HepG2 (cell line): ENCODE measurements at regions not wholly inside any gene's neighbourhood (a gene's known extent, or its start where the extent isn't known, plus 50 kb on each side); places are given as distances from the start of the nearest gene placed in this dataset.

Experiments used
- ATAC-seq: fragments of 200-7000 bp; cut with Tn5 transposase; 3 replicates; pipeline ENCODE4 v1.9.1; 2020; ENCODE audit warnings: mild to moderate bottlenecking, moderate library complexity
- BruUV-seq: library from RNA; stranded (reverse); fragments of 400-500 nt; replicated peaks from 2 replicates; lab custom pipeline; 2021; lab: Mats Ljungman, UMichigan
- CTCF ChIA-PET: fragments of 300-600 bp; formaldehyde crosslinking; extraction: SDS; loops from one replicate; lab custom pipeline; 2021; ENCODE audit warnings: low total read pairs, inconsistent platforms, low intra/inter-chr PET ratio; lab: Yijun Ruan, JAX
- POLR2A ChIA-PET: fragments of 350-600 bp; sonication (Branson Sonifier 250); formaldehyde crosslinking; loops from one replicate; lab custom pipeline; 2020; ENCODE audit warnings: antibody characterized with exemption, inconsistent platforms; lab: Yijun Ruan, JAX
- DNase-seq: peaks from one replicate; pipeline ENCODE4 v3.0.0-alpha.2; 2015; ENCODE audit warnings: low spot score
- FAIRE-seq: peaks from 3 replicates; lab custom pipeline; 2011; peaks lifted over from hg19 to GRCh38; lab: Jason Lieb, UNC
- H2AFZ ChIP-seq: one replicate; pipeline ENCODE4 v1.6.1; 2011; ENCODE audit warnings: low read length, inconsistent platforms
- H3K27ac ChIP-seq: fragments of 300-600 bp; 3 replicates; pipeline ENCODE4 v1.8.0; 2011; ENCODE audit warnings: mixed run types, mild to moderate bottlenecking, mixed read lengths, low read length, inconsistent platforms; ENCODE audit not compliant: insufficient read depth; ENCODE audit errors: extremely low read length
- H3K27me3 ChIP-seq, 2 experiments: fragments of 200-600 bp in 1 of 2; 2 replicates in 1 of 2; 3 replicates in 1 of 2; pipeline versions ENCODE4 v1.6.0 to v1.8.0; 2011; ENCODE audit warnings: low read length in 2 of 2, mild to moderate bottlenecking in 2 of 2, moderate library complexity in 2 of 2, inconsistent platforms in 1 of 2; ENCODE audit not compliant: insufficient read depth in 2 of 2, control insufficient read depth in 1 of 2
- H3K36me3 ChIP-seq, 2 experiments: fragments of 200-600 bp in 1 of 2; replicated peaks in 1 of 2; 2 replicates in 1 of 2; 3 replicates in 1 of 2; pipeline versions ENCODE4 v1.5.1 to v1.8.0; 2011; ENCODE audit warnings: low read length in 2 of 2, inconsistent platforms in 1 of 2; ENCODE audit not compliant: insufficient read depth in 2 of 2, control insufficient read depth in 1 of 2
- H3K4me1 ChIP-seq: 2 replicates; pipeline ENCODE4 v1.5.1; 2012; ENCODE audit warnings: low read length, inconsistent platforms; ENCODE audit not compliant: insufficient read depth
- H3K4me2 ChIP-seq: 2 replicates; pipeline ENCODE4 v1.6.0; 2011; ENCODE audit warnings: low read depth, low read length, inconsistent platforms
- H3K4me3 ChIP-seq, 3 experiments: fragments of 200-600 bp in 1 of 3; sonication (generic), shearing (Covaris generic) in 1 of 3; replicated peaks in 1 of 3; 2 replicates each; pipeline ENCODE4 v1.5.1; 2011 to 2016; ENCODE audit warnings: low read length in 3 of 3, inconsistent platforms in 2 of 3, low read depth in 2 of 3, mild to moderate bottlenecking in 2 of 3, control low read depth in 1 of 3, mixed read lengths in 1 of 3; ENCODE audit not compliant: insufficient read depth in 1 of 3
- H3K79me2 ChIP-seq: one replicate; pipeline ENCODE4 v1.6.1; 2011; ENCODE audit warnings: low read length, inconsistent platforms; ENCODE audit not compliant: insufficient read depth
- H3K9ac ChIP-seq: 2 replicates; pipeline ENCODE4 v1.6.0; 2011; ENCODE audit warnings: mild to moderate bottlenecking, low read depth, low read length, inconsistent platforms; ENCODE audit not compliant: insufficient read depth
- H3K9me3 ChIP-seq: 2 replicates; pipeline ENCODE4 v1.5.1; 2012; ENCODE audit warnings: mild to moderate bottlenecking, low read length
- H4K20me1 ChIP-seq: 2 replicates; pipeline ENCODE4 v1.6.0; 2011; ENCODE audit warnings: inconsistent platforms, mild to moderate bottlenecking, low read length, moderate library complexity; ENCODE audit not compliant: insufficient read depth
- AGO1 ChIP-seq: fragments of 200-400 bp; formaldehyde crosslinking; IDR thresholded peaks from 2 replicates; pipeline ENCODE4 v1.6.1; 2017; ENCODE audit warnings: mild to moderate bottlenecking, low read depth, low read length, moderate library complexity; ENCODE audit not compliant: poor library complexity, severe bottlenecking
- FIP1L1 ChIP-seq: fragments of 200-400 bp; formaldehyde crosslinking; IDR thresholded peaks from 2 replicates; pipeline ENCODE4 v1.6.1; 2018; ENCODE audit warnings: low read depth, mild to moderate bottlenecking, low read length, moderate library complexity, borderline replicate concordance; ENCODE audit not compliant: insufficient read depth
- FOXC1 ChIP-seq: sonication (generic); formaldehyde crosslinking; IDR thresholded peaks from 2 replicates; pipeline ENCODE4 v1.8.0; 2022; ENCODE audit warnings: mild to moderate bottlenecking, missing genetic modification reagents, borderline replicate concordance
- HNRNPUL1 ChIP-seq: fragments of 200-400 bp; formaldehyde crosslinking; IDR thresholded peaks from 2 replicates; pipeline ENCODE4 v1.6.1; 2017; ENCODE audit warnings: low read depth, mild to moderate bottlenecking, low read length, moderate library complexity
- NFKBIZ ChIP-seq: IDR thresholded peaks from 2 replicates; pipeline ENCODE4 v1.6.1; 2018; ENCODE audit warnings: missing genetic modification reagents, missing compliant biosample characterization
- RELA ChIP-seq: sonication (generic); formaldehyde crosslinking; IDR thresholded peaks from 2 replicates; pipeline ENCODE4 v1.4.0; 2020; ENCODE audit warnings: missing genetic modification reagents
- RERE ChIP-seq: IDR thresholded peaks from 2 replicates; pipeline ENCODE4 v1.6.1; 2016; ENCODE audit warnings: low read depth, missing genetic modification reagents, missing compliant biosample characterization
- SRSF4 ChIP-seq: fragments of 200-400 bp; formaldehyde crosslinking; IDR thresholded peaks from one replicate; pipeline ENCODE4 v1.6.1; 2018; ENCODE audit warnings: mild to moderate bottlenecking, low read depth, low read length, moderate library complexity; ENCODE audit not compliant: poor library complexity, severe bottlenecking
- TCF7 ChIP-seq: sonication (generic); IDR thresholded peaks from 2 replicates; pipeline ENCODE4 v1.6.1; 2016; ENCODE audit warnings: antibody characterized with exemption, low read depth
- THAP7 ChIP-seq: sonication (generic); formaldehyde crosslinking; IDR thresholded peaks from 2 replicates; pipeline ENCODE4 v1.8.1; 2023; ENCODE audit warnings: mild to moderate bottlenecking, missing genetic modification reagents
- ZNF24 ChIP-seq: fragments of 450-650 bp; IDR thresholded peaks from 2 replicates; pipeline ENCODE4 v1.6.1; 2017; ENCODE audit warnings: antibody characterized with exemption, mild to moderate bottlenecking
- ZNF547 ChIP-seq: sonication (generic); formaldehyde crosslinking; IDR thresholded peaks from 2 replicates; pipeline ENCODE4 v1.5.1; 2020; ENCODE audit warnings: mild to moderate bottlenecking, missing genetic modification reagents
- ZNF619 ChIP-seq: sonication (generic); formaldehyde crosslinking; IDR thresholded peaks from 2 replicates; pipeline ENCODE4 v1.4.0; 2020; ENCODE audit warnings: mild to moderate bottlenecking, missing genetic modification reagents
- ZNF772 ChIP-seq: sonication (generic); formaldehyde crosslinking; IDR thresholded peaks from 2 replicates; pipeline ENCODE4 v1.5.0; 2020; ENCODE audit warnings: mild to moderate bottlenecking, missing genetic modification reagents
- WGBS: methylation state at CpG from one replicate; pipeline ENCODE4 v1.1.6; 2017; ENCODE audit warnings: low lambda C conversion rate; 5-methylcytosine and 5-hydroxymethylcytosine counted together
- in situ Hi-C: cut with HindIII; loops from 2 replicates; pipeline ENCODE4 v1.10.0; 2017; ENCODE audit warnings: low pct_unique_long_range_greater_than_20kb; ENCODE audit not compliant: extremely low pct_ligation_motif_present
- intact Hi-C: fragments of 100-400 bp; cut with micrococcal nuclease; formaldehyde crosslinking; loops from one replicate; pipeline ENCODE4 v1.10.0; 2022; ENCODE audit not compliant: unreplicated experiment

- H3K9ac ChIP-seq, result no peak overlapping the region
- no peak for ATAC-seq
- no peaks in the 10 kb centered on the region for H3K79me2 ChIP-seq
- no peak for FAIRE-seq
- 0% methylated on average over 5 of the region's 5 CpGs for WGBS
- CTCF ChIA-PET, result no interaction called here
- no peaks in the 10 kb centered on the region for H3K4me1 ChIP-seq
- no peaks in the 10 kb centered on the region for H3K9me3 ChIP-seq
- TF ChIP-seq RELA, result no peak
- TF ChIP-seq SRSF4, result no peak
- TF ChIP-seq ZNF547 (CRISPR knock-in tag), result no peak
- no peak for TF ChIP-seq TCF7
- TF ChIP-seq NFKBIZ, result no peak
- TF ChIP-seq FIP1L1, result no peak
- intact Hi-C loops, result no loop called here
- BruUV-seq, result no TSS peak
- in situ Hi-C loops, result no loop called here
- H3K27me3 ChIP-seq, result no peaks in the 10 kb centered on the region
- no peak overlapping the region for H3K4me3 ChIP-seq
- POLR2A ChIA-PET, result no interaction called here
- no peaks in the 10 kb centered on the region for H3K36me3 ChIP-seq
- no peak for DNase-seq
- no peak overlapping the region for H3K4me2 ChIP-seq
- no peaks in the 10 kb centered on the region for H4K20me1 ChIP-seq
- no peak overlapping the region for H2AFZ ChIP-seq
- no peak overlapping the region for H3K27ac ChIP-seq
Observed at GRCh38 chr5:114007678-114008077, 354.2 kb upstream of the KCNN2 start.

- Histone ChIP-seq H3K27me3 (no peaks in the 10 kb centered on the region), H2AFZ (no peak overlapping the region), H3K27ac (no peak overlapping the region), H3K4me2 (no peak overlapping the region), H3K4me3 (no peak overlapping the region), H4K20me1 (no peaks in the 10 kb centered on the region), H3K36me3 (no peaks in the 10 kb centered on the region), H3K9ac (no peak overlapping the region), H3K4me1 (no peaks in the 10 kb centered on the region), H3K79me2 (no peaks in the 10 kb centered on the region), H3K9me3 (no peaks in the 10 kb centered on the region)
- 0% methylated on average over 2 of the region's 2 CpGs for WGBS
- intact Hi-C loops (no loop called here), in situ Hi-C loops (no loop called here)
- no peak for FAIRE-seq
- POLR2A ChIA-PET, result no interaction called here
- no peak for ATAC-seq
- BruUV-seq, result no TSS peak
- no peak for DNase-seq
- CTCF ChIA-PET, result no interaction called here
- TF ChIP-seq ZNF619 (CRISPR knock-in tag) (no peak), THAP7 (CRISPR knock-in tag) (no peak), HNRNPUL1 (no peak), RERE (no peak), ZNF772 (CRISPR knock-in tag) (no peak), ZNF24 (no peak), FOXC1 (CRISPR knock-in tag) (no peak), AGO1 (no peak)
Observed at GRCh38 chr5:114010362-114010761, 351.5 kb upstream of the KCNN2 start.
